ENCODE measurements at regions not wholly inside any gene's neighbourhood (a gene's known extent, or its start where the extent isn't known, plus 50 kb on each side); places are given as distances from the start of the nearest gene placed in this dataset.

GRCh38 chr11:121881806-121882205, 234.2 kb downstream of the BLID start:
- Histone ChIP-seq H3K9ac (ENCODE audit: low read length) (no peak overlapping the region), H3K9me3 (ENCODE audit: insufficient read depth, low read length) (no peaks in the 10 kb centered on the region), H3K79me2 (ENCODE audit: insufficient read depth, low read length) (no peaks in the 10 kb centered on the region), H4K20me1 (ENCODE audit: low read depth, low read length) (no peaks in the 10 kb centered on the region), H3F3A (ENCODE audit: insufficient read depth) (no peaks in the 10 kb centered on the region), H2AFZ (ENCODE audit: low read depth, low read length, severe bottlenecking) (no peak overlapping the region), H3K4me2 (ENCODE audit: low read depth, low read length, poor library complexity, severe bottlenecking) (no peak overlapping the region), H3K9me2 (replicated peaks; ENCODE audit: insufficient read depth, low read length) (no peaks in the 10 kb centered on the region), H3K27ac (ENCODE audit: low read depth, low read length) (no peak overlapping the region), H3K36me3 (ENCODE audit: low read length) (no peaks in the 10 kb centered on the region), H3K27me3 (ENCODE audit: low read length) (no peaks in the 10 kb centered on the region), H3K4me3 (ENCODE audit: insufficient read depth, low read length, poor library complexity, severe bottlenecking) (no peak overlapping the region)
- TF ChIP-seq CTCF (IDR thresholded peaks at IDR 0.05; ENCODE audit: insufficient read depth, low read length, poor library complexity, severe bottlenecking) (no peak), EZH2phosphoT487 (conservative IDR thresholded peaks at IDR 0.05; ENCODE audit: low read length) (no peak)

DNA sequence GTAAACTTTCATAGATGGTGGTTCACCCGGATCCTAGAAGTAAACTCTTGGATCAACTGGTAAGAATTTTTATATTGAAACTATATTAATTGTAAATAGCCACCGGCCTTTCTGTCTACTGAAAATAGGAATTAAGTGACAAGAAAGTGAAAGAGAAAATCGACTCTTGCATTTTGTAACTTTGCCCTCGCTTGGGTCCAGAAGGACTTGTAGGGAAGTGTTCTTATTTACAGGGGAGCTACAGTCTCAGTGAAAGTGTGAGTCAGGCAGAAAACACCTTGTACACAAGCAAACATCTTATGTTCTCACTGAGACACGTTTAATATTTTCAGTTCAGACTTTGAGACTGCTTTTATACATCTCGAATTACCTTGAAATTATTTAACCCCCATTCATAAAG, 238.9 kb downstream of the BLID start:
- no peaks in the 10 kb centered on the region for H3K27me3 ChIP-seq (ENCODE audit: low read length)
- no peak overlapping the region for H3K4me3 ChIP-seq (ENCODE audit: insufficient read depth, low read length, poor library complexity, severe bottlenecking)
- H3K36me3 ChIP-seq (ENCODE audit: low read length): no peaks in the 10 kb centered on the region
- no peaks in the 10 kb centered on the region for H4K20me1 ChIP-seq (ENCODE audit: low read depth, low read length)
- H3K27ac ChIP-seq (ENCODE audit: low read depth, low read length): no peak overlapping the region
- no peaks in the 10 kb centered on the region for H3K9me2 ChIP-seq (replicated peaks; ENCODE audit: insufficient read depth, low read length)
- no peaks in the 10 kb centered on the region for H3K9me3 ChIP-seq (ENCODE audit: insufficient read depth, low read length)
- no peak overlapping the region for H3K9ac ChIP-seq (ENCODE audit: low read length)
- TF ChIP-seq CTCF (IDR thresholded peaks at IDR 0.05; ENCODE audit: insufficient read depth, low read length, poor library complexity, severe bottlenecking): no peak
- no peak for TF ChIP-seq EZH2phosphoT487 (conservative IDR thresholded peaks at IDR 0.05; ENCODE audit: low read length)
- H2AFZ ChIP-seq (ENCODE audit: low read depth, low read length, severe bottlenecking): no peak overlapping the region
- H3F3A ChIP-seq (ENCODE audit: insufficient read depth): no peaks in the 10 kb centered on the region
- H3K4me2 ChIP-seq (ENCODE audit: low read depth, low read length, poor library complexity, severe bottlenecking): no peak overlapping the region
- H3K79me2 ChIP-seq (ENCODE audit: insufficient read depth, low read length): no peaks in the 10 kb centered on the region

DNA sequence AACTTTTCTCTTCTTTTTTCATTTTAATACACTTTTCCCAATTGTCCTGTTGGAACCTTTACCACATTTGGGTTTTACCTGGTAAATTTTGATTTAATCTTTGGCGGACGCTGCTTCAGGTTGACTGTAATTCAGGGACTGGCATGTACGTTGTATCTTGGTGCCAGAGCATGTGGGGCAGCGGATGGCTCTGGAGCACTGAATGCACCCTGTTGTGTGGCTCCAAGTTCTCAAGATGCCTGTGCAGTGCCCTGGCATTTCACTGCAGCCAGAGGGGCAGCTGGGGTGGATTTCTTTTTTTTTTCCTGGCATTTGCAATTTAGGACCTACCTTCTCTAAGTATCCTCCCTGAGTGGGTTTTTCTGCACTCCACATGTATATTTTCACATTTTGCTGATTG, 242.2 kb downstream of the BLID start:
- H3K79me2 ChIP-seq (ENCODE audit: insufficient read depth, low read length): no peaks in the 10 kb centered on the region
- H3K9ac ChIP-seq (ENCODE audit: low read length): no peak overlapping the region
- H3K4me3 ChIP-seq (ENCODE audit: insufficient read depth, low read length, poor library complexity, severe bottlenecking): no peak overlapping the region
- H3K27me3 ChIP-seq (ENCODE audit: low read length): no peaks in the 10 kb centered on the region
- no peak overlapping the region for H3K4me2 ChIP-seq (ENCODE audit: low read depth, low read length, poor library complexity, severe bottlenecking)
- no peaks in the 10 kb centered on the region for H3K36me3 ChIP-seq (ENCODE audit: low read length)
- H3K9me3 ChIP-seq (ENCODE audit: insufficient read depth, low read length): no peaks in the 10 kb centered on the region
- no peaks in the 10 kb centered on the region for H3F3A ChIP-seq (ENCODE audit: insufficient read depth)
- no peak overlapping the region for H2AFZ ChIP-seq (ENCODE audit: low read depth, low read length, severe bottlenecking)
- no peaks in the 10 kb centered on the region for H4K20me1 ChIP-seq (ENCODE audit: low read depth, low read length)
- no peak for TF ChIP-seq EZH2phosphoT487 (conservative IDR thresholded peaks at IDR 0.05; ENCODE audit: low read length)
- TF ChIP-seq CTCF (IDR thresholded peaks at IDR 0.05; ENCODE audit: insufficient read depth, low read length, poor library complexity, severe bottlenecking): no peak
- no peaks in the 10 kb centered on the region for H3K9me2 ChIP-seq (replicated peaks; ENCODE audit: insufficient read depth, low read length)
- no peak overlapping the region for H3K27ac ChIP-seq (ENCODE audit: low read depth, low read length)

- H3K9ac ChIP-seq (ENCODE audit: low read length): no peak overlapping the region
- no peak overlapping the region for H3K27ac ChIP-seq (ENCODE audit: low read depth, low read length)
- H3K4me2 ChIP-seq (ENCODE audit: low read depth, low read length, poor library complexity, severe bottlenecking): no peak overlapping the region
- H3K27me3 ChIP-seq (ENCODE audit: low read length): no peaks in the 10 kb centered on the region
- TF ChIP-seq CTCF (IDR thresholded peaks at IDR 0.05; ENCODE audit: insufficient read depth, low read length, poor library complexity, severe bottlenecking): no peak
- no peak for TF ChIP-seq EZH2phosphoT487 (conservative IDR thresholded peaks at IDR 0.05; ENCODE audit: low read length)
- no peak overlapping the region for H2AFZ ChIP-seq (ENCODE audit: low read depth, low read length, severe bottlenecking)
- no peaks in the 10 kb centered on the region for H3K9me2 ChIP-seq (replicated peaks; ENCODE audit: insufficient read depth, low read length)
- no peaks in the 10 kb centered on the region for H3K9me3 ChIP-seq (ENCODE audit: insufficient read depth, low read length)
- H3K79me2 ChIP-seq (ENCODE audit: insufficient read depth, low read length): no peaks in the 10 kb centered on the region
- H3K4me3 ChIP-seq (ENCODE audit: insufficient read depth, low read length, poor library complexity, severe bottlenecking): no peak overlapping the region
- no peaks in the 10 kb centered on the region for H3K36me3 ChIP-seq (ENCODE audit: low read length)
- H3F3A ChIP-seq (ENCODE audit: insufficient read depth): no peaks in the 10 kb centered on the region
- no peaks in the 10 kb centered on the region for H4K20me1 ChIP-seq (ENCODE audit: low read depth, low read length)
These were observed 243.7 kb downstream of the BLID start for GRCh38 chr11:121872356-121872755.

Data from SU-DHL-6 (cell line).